M059J (cell line): ENCODE measurements at regions not wholly inside any gene's neighbourhood (a gene's known extent, or its start where the extent isn't known, plus 50 kb on each side); places are given as distances from the start of the nearest gene placed in this dataset.

Experiments
- DNase-seq: peaks from one replicate; pipeline ENCODE4 v3.0.0-alpha.2; 2012; ENCODE audit warnings: low read depth

GRCh38 chr7:41524876-41525275, 178.0 kb downstream of the INHBA start:
- no peak for DNase-seq

DNA sequence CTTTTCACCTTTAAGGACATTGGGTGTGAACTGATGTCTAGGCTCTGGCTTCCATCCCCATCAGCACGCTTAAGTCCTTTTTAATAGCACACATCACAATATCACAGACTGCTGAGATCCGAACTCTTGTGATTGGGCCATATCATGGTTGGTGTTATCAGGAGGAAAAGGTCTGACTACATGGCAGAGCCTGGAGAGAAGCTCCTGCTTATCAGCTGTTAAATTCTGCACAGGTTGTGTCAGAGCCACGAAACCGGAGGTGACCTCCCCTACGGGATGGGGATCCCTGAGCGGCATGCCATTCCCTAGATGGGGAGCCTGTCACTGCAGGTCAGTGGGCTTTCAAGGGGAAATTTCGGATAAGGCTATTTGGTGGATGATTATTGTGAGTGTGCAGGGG, 182.4 kb downstream of the INHBA start:
- no peak for DNase-seq

DNA sequence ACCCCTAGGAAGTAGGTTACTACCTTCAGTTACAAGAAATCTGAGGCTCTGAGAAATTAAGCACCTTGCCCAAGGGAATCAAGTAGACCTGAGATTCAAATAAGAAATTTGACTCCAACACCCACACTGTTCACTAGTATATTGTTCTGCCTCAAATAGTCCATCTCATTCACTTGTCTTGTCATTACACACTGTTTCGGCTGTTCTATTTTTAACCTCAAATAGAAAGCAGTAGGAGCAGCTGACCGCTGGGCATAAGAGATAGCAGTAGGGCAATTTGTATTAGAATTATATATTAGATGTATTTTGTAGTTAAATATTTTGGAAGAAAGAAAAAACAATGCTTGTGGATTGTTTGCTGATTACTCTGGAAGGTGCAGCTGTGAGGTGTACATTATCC, 185.1 kb downstream of the INHBA start:
- DNase-seq = no peak

GRCh38 chr7:41508755-41509154, 194.1 kb downstream of the INHBA start:
- DNase-seq = peak; percentile 76

GRCh38 chr7:41507686-41508268, 195.1 kb downstream of the INHBA start:
- DNase-seq = peak; percentile 12

- DNase-seq = no peak
Measured at GRCh38 chr7:41504214-41504980, 198.5 kb downstream of the INHBA start.

DNA sequence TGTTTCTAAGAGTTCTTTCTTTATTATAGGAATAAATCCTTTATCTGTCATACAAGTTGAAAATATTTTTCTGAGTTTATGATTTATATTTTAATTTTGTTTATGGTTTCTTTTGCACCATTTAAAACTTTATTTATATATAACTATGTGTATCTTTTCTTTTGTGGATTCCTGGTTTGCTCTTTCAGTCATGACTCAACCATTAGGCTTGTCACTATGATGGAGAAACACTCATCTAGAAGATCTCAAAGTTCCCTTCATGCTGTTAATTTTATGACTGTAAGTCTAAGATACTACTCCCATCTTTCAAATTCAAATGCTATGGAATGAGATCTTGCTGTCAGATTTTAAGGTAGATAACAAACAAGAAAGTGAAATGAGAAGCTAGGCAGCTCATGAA, 199.5 kb downstream of the INHBA start:
- DNase-seq = peak; percentile 64

GRCh38 chr7:41501466-41501865, 201.4 kb downstream of the INHBA start:
- DNase-seq = peak; percentile 61

- peak; percentile 80 for DNase-seq
Measured at GRCh38 chr7:41501006-41501405, 201.9 kb downstream of the INHBA start.

DNA sequence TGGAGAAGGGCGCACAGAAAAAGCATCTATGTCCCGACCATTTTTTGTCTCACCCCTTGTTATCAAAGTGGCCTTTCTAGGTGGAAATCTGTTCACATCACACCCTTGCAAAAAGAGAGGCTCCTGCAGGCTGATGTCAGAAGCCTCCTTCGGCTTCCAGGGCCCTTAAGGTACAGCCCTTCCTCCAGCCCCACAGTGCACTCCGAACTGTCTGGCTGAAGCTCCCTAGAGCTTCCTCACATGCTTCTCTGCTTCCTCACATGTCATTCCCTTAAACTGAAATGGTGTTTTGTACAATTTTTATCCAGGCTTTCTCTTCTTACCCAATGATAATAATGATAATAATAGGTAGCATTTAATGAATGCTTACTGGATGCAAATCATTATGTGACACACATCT, 210.3 kb downstream of the INHBA start:
- DNase-seq = no peak

DNA sequence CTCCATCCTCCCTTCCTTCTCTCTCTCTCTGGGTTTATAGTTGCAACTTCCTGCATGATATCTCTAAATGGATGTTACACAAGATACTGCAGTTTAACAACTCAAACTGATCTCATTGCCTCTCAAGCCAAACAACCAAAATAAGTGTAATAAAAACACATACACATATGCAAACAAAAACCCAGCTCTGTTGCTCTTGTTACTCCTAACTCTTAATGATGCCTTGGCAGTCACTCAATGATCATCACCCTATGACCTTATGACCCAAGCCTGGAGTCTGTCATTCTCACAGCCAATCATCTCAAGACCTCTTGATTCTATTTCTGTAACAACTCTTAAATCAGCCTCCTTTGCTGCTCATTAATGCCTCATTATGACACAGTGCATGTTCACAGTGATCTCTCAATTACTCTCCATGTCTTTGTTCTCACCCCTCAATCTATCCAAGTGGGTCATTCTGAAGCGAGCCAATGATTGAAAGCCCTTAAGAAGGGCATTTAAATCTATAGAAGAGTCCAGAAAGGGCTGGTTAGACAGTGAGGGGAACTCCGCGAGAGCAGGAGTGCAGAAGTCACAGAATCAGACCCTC, 210.9 kb downstream of the INHBA start:
- DNase-seq = no peak

GRCh38 chr7:41491308-41491707, 211.6 kb downstream of the INHBA start:
- DNase-seq = no peak

GRCh38 chr7:41489885-41490284, 213.0 kb downstream of the INHBA start:
- DNase-seq = no peak

DNA sequence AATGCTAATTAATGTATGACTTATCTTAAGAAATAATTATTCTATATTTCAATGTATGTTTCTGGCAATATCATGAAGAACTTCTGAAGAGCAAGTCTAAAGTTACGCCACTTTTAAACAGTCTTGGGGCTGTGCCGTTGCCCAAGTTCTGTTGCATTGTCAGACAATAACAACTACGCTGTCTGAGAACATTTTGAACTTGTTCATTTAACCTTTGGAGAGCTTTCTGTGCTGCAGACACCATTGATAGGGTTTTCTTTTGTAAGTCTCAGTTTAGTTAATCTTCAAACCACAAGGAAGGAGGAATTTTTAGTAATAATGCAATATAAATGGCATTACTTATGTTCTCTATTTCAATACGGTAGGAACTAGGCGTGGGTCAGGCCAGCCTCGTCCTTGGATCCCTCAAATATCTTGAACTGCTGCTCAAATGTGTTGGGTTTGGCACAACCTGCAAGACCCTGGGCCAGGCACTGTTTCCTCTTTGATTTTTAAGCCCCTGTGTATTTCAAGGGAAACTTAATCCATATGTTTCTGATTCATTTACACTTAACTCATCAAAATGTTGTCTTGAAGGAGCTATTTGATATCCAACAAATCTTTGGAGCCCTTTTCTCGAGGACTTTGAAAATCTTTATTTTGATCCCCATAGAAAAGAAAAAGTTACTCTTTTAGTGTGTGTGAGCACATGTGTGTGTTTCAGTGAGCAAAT, 215.5 kb downstream of the INHBA start:
- no peak for DNase-seq

DNA sequence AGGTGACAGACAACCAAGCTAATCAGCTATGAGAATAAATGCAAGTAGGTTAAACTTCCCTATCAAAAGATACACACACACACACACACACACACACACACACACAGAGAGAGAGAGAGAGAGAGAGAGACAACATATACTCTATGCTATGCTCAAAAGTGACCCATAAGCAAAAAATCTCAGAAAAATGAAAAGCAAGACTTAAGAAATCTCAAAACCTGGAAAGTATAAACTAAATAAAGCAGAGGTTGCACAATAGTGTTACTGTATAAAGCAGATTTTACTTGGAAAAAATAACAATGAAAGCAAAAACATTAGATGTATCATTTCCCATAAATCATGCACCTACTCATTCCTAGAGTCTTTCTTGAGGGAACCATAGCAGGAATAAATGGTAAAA, 221.5 kb downstream of the INHBA start:
- no peak for DNase-seq

- DNase-seq = no peak
Measured at GRCh38 chr7:41478187-41478586, 224.7 kb downstream of the INHBA start.

GRCh38 chr7:41476460-41476803, 226.5 kb downstream of the INHBA start:
- DNase-seq = no peak

DNA sequence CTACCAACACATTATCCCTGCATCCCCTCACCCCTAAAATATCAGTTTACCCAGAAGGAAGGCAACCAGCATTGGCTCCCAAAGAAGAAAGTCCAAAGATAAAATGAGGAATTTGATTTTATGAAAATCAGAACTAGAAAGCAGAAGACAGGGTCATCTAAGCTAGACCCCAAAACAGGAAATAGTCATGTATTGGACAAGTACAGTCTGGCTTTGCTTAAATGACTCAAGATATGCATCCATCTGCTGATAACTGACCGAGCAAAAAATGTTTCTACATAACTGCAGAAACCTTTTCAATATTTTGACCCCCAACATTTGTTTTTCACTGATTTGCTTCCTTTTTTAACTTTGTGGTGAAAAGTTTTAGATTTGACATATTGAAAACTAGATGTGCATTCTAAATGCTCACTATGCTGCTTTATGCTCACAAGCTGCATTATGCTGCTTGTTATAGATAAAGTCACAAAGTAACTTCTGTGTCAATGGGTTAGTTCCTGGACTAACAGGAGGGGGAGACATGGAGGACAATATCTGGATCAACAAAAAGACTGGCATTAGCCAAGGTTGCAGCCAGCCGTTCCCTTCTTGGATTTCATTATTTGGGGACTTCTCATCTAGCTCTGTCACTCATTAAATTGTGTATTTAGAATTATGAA, 227.0 kb downstream of the INHBA start:
- no peak for DNase-seq

DNA sequence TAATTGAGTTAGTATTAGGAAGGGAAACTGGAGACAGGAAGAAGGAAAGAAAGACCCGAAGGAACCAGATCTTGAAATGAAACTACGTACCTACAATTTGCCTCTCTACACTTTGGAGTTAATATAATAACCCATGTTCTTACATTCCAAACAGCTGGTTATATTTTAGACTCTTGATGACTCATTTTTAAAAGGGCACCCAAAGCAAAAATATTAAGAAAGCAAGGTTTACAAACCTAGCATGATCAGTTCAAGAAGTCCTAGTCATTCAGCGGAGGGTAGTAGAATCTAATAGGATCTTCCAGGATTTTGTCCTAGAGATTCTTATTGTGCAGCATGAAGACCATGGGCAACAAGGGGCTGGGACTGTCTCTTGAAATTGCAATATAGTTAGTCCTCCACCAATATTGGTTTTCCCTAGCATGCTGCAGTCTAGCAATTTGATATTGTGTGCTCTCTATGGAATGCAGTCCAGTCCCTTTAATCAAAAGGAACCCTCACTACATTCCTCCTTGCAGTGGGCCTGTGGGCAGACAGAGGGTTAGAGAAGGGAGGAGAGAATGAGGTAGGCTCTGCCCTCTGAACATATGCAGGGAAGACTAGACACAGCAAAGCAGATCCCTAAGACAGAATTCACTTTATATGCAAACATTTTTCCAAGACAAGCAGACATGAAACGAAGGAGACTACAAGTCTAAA, 230.3 kb downstream of the INHBA start:
- peak; percentile 24 for DNase-seq

GRCh38 chr7:41470081-41470480, 232.8 kb downstream of the INHBA start:
- no peak for DNase-seq

DNA sequence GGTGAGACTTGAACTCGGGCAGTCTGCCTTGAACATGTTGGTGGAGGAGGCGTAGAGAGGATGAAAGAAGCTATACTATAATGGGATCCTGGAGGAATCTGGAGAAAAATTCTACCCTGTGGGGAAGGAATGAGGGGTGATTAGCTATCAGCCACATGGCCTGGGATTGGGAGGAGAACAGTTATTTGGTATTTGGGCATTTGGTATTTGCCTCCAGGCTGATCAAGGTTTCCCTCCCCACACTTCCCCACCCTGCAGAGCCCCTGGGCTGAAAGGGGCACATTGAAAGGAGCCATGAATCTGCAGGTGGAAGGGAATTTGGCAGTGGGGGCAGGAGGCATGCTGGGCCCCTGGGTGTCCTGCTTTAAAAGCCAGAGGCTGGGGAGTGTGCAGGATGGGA, 235.3 kb downstream of the INHBA start:
- DNase-seq = no peak
